Sciatic nerve (tissue), 2 donors: ENCODE measurements at regions not wholly inside any gene's neighbourhood (a gene's known extent, or its start where the extent isn't known, plus 50 kb on each side); places are given as distances from the start of the nearest gene placed in this dataset.
A peak's percentile ranks its signal among the peaks of the same experiment; 100 is the strongest.

Experiments used
- ATAC-seq: fragments of 200-7000 bp; cut with Tn5 transposase; one replicate; pipeline ENCODE4 v1.9.1; 2020; ENCODE audit warnings: mild to moderate bottlenecking, moderate library complexity
- DNase-seq: peaks from one replicate; pipeline ENCODE4 v3.0.0-alpha.2; 2020; ENCODE audit warnings: low spot score
- intact Hi-C: fragments of 100-400 bp; cut with DNase I; formaldehyde crosslinking; loops from one replicate; pipeline ENCODE4 v1.14.2; 2022
- donor health status: DM: no; HTN: no; CAD: no.
- donor health status: DM: no; HTN: no; CAD: no.

- ATAC-seq (no peak), DNase-seq (no peak)
- intact Hi-C loops = no loop called here
These were observed 380.9 kb downstream of the GATA3 start for GRCh38 chr10:8435186-8436055.

- no peak for DNase-seq
- no peak for ATAC-seq
- intact Hi-C loops = no loop called here
These were observed 383.4 kb downstream of the GATA3 start for GRCh38 chr10:8437896-8438295.

GRCh38 chr10:8438603-8439002 is 384.1 kb downstream of the GATA3 start:
- no peak for ATAC-seq
- DNase-seq = no peak
- intact Hi-C loops = no loop called here

GRCh38 chr10:8439040-8439439 is 384.6 kb downstream of the GATA3 start:
- intact Hi-C loops = no loop called here
- DNase-seq = no peak
- ATAC-seq = no peak

GRCh38 chr10:8444630-8445029 is 390.1 kb downstream of the GATA3 start:
- DNase-seq = no peak
- no peak for ATAC-seq
- intact Hi-C loops = no loop called here

- intact Hi-C loops = no loop called here
- no peak for ATAC-seq
- DNase-seq = no peak
These were observed 390.9 kb downstream of the GATA3 start for GRCh38 chr10:8445353-8445752.

- intact Hi-C loops = no loop called here
- DNase-seq = no peak
- ATAC-seq = no peak
These were observed 395.4 kb downstream of the GATA3 start for GRCh38 chr10:8449909-8450308.

GRCh38 chr10:8453587-8453986 is 399.1 kb downstream of the GATA3 start:
- peak; percentile 61 for DNase-seq

GRCh38 chr10:8454357-8454756 is 399.9 kb downstream of the GATA3 start:
- intact Hi-C loops = no loop called here
- no peak for ATAC-seq
- no peak for DNase-seq

More at GRCh38 chr10:8453587-8453986, 399.1 kb downstream of the GATA3 start:
- ATAC-seq = peak; percentile 85
- intact Hi-C loops = no loop called here

GRCh38 chr10:8455181-8455580 is 400.7 kb downstream of the GATA3 start:
- intact Hi-C loops = no loop called here
- DNase-seq (no peak), ATAC-seq (no peak)

- DNase-seq (no peak), ATAC-seq (no peak)
- intact Hi-C loops = no loop called here
These were observed 401.9 kb downstream of the GATA3 start for GRCh38 chr10:8456386-8456785.

GRCh38 chr10:8460626-8461025 is 406.1 kb downstream of the GATA3 start:
- DNase-seq (no peak), ATAC-seq (no peak)
- intact Hi-C loops = no loop called here

- no peak for ATAC-seq
- DNase-seq = no peak
- intact Hi-C loops = no loop called here
These were observed 408.1 kb downstream of the GATA3 start for GRCh38 chr10:8462565-8462964.

- ATAC-seq (no peak), DNase-seq (no peak)
- intact Hi-C loops = no loop called here
These were observed 409.4 kb downstream of the GATA3 start for GRCh38 chr10:8463853-8464252.

GRCh38 chr10:8468477-8468876 is 414.0 kb downstream of the GATA3 start:
- intact Hi-C loops = no loop called here
- ATAC-seq (no peak), DNase-seq (no peak)

- no peak for ATAC-seq
These were observed 418.7 kb downstream of the GATA3 start for GRCh38 chr10:8473205-8473604.

GRCh38 chr10:8477300-8477699 is 422.8 kb downstream of the GATA3 start:
- ATAC-seq (no peak), DNase-seq (no peak)
- intact Hi-C loops = no loop called here

More at GRCh38 chr10:8473205-8473604, 418.7 kb downstream of the GATA3 start:
- intact Hi-C loops = no loop called here
- DNase-seq = no peak

GRCh38 chr10:8481718-8482504 is 427.4 kb downstream of the GATA3 start:
- intact Hi-C loops = no loop called here
- DNase-seq (no peak), ATAC-seq (no peak)

GRCh38 chr10:8485032-8485431 is 430.5 kb downstream of the GATA3 start:
- no peak for ATAC-seq
- no peak for DNase-seq
- intact Hi-C loops = no loop called here

GRCh38 chr10:8487346-8487745 is 432.9 kb downstream of the GATA3 start:
- ATAC-seq (no peak), DNase-seq (no peak)
- intact Hi-C loops = no loop called here
